H1 (cell line): ENCODE measurements at regions not wholly inside any gene's neighbourhood (a gene's known extent, or its start where the extent isn't known, plus 50 kb on each side); places are given as distances from the start of the nearest gene placed in this dataset.

ENCODE experiments used
- CTCF ChIA-PET: fragments of 300-600 bp; sonication (Branson Sonifier 250); formaldehyde crosslinking; loops from one replicate; lab custom pipeline; 2021; ENCODE audit not compliant: partially characterized antibody; lab: Charles Lee
- POLR2A ChIA-PET: fragments of 300-600 bp; sonication (Branson Sonifier 250); formaldehyde crosslinking; loops from one replicate; lab custom pipeline; 2021; ENCODE audit warnings: inconsistent platforms; ENCODE audit not compliant: partially characterized antibody; lab: Charles Lee
- DNase-seq, 2 experiments: peaks; one replicate each; pipeline versions ENCODE4 v3.0.0 to v3.0.0-alpha.2; 2010 to 2022; ENCODE audit warnings: low spot score in 2 of 2, low read depth in 1 of 2, mixed read lengths in 1 of 2
- FAIRE-seq: peaks from 2 replicates; lab custom pipeline; 2011; peaks lifted over from hg19 to GRCh38; lab: Jason Lieb, UNC
- H2AFZ ChIP-seq: 2 replicates; pipeline ENCODE4 v1.8.1; 2012; ENCODE audit warnings: low read length, inconsistent platforms
- H2AK5ac ChIP-seq: 2 replicates; pipeline ENCODE4 v1.6.1; 2013; ENCODE audit warnings: low read depth, low read length
- H2BK120ac ChIP-seq: replicated peaks from 2 replicates; pipeline ENCODE3; 2013; ENCODE audit warnings: low read depth, low read length, inconsistent platforms
- H2BK12ac ChIP-seq: 2 replicates; pipeline ENCODE4 v1.6.1; 2013; ENCODE audit warnings: low read depth, low read length
- H2BK15ac ChIP-seq: 2 replicates; pipeline ENCODE4 v1.6.1; 2013; ENCODE audit warnings: low read length
- H2BK20ac ChIP-seq: 2 replicates; pipeline ENCODE4 v1.6.1; 2013; ENCODE audit warnings: low read length
- H2BK5ac ChIP-seq: 2 replicates; pipeline ENCODE4 v1.6.1; 2013; ENCODE audit warnings: low read depth, low read length
- H3K14ac ChIP-seq: 2 replicates; pipeline ENCODE4 v1.6.1; 2013; ENCODE audit warnings: inconsistent platforms; ENCODE audit not compliant: insufficient read length
- H3K18ac ChIP-seq: 2 replicates; pipeline ENCODE4 v1.6.1; 2013; ENCODE audit warnings: low read length; ENCODE audit errors: extremely low read depth
- H3K23ac ChIP-seq: 2 replicates; pipeline ENCODE4 v1.6.1; 2013; ENCODE audit warnings: inconsistent platforms; ENCODE audit not compliant: insufficient read length
- H3K23me2 ChIP-seq: 2 replicates; pipeline ENCODE4 v1.6.1; 2013; ENCODE audit warnings: low read depth, low read length
- H3K27ac ChIP-seq: 2 replicates; pipeline ENCODE4 v1.6.1; 2011; ENCODE audit warnings: low read depth, low read length, inconsistent platforms
- H3K27me3 ChIP-seq, 4 experiments: replicated peaks in 1 of 4; 1 replicate in 1 of 4; 2 replicates in 3 of 4; pipeline versions ENCODE4 v1.6.1 to v1.8.1; 2011 to 2013; ENCODE audit warnings: low read length in 3 of 4, mild to moderate bottlenecking in 3 of 4, inconsistent platforms in 2 of 4, mixed read lengths in 2 of 4, moderate library complexity in 1 of 4; ENCODE audit not compliant: control insufficient read depth in 3 of 4, insufficient read depth in 3 of 4; ENCODE audit errors: extremely low read depth in 1 of 4
- H3K36me3 ChIP-seq, 4 experiments: 2 replicates each; pipeline versions ENCODE4 v1.6.1 to v1.8.1; 2011 to 2013; ENCODE audit warnings: mild to moderate bottlenecking in 4 of 4, low read length in 3 of 4, moderate library complexity in 2 of 4, control low read depth in 1 of 4, inconsistent platforms in 1 of 4; ENCODE audit not compliant: insufficient read depth in 4 of 4, control insufficient read depth in 2 of 4
- H3K4ac ChIP-seq: replicated peaks from 2 replicates; pipeline ENCODE3; 2013; ENCODE audit warnings: low read length, low read depth, mixed read lengths, inconsistent platforms; ENCODE audit not compliant: insufficient read length
- H3K4me1 ChIP-seq, 4 experiments: replicated peaks in 1 of 4; 1 replicate in 1 of 4; 2 replicates in 3 of 4; pipeline versions ENCODE4 v1.6.1 to v1.8.1; 2011 to 2013; ENCODE audit warnings: low read length in 3 of 4, inconsistent platforms in 2 of 4, mixed read lengths in 1 of 4; ENCODE audit not compliant: insufficient read depth in 4 of 4, control insufficient read depth in 3 of 4
- H3K4me2 ChIP-seq, 2 experiments: 2 replicates each; pipeline versions ENCODE4 v1.6.1 to v1.8.1; 2011 to 2013; ENCODE audit warnings: low read depth in 2 of 2, low read length in 2 of 2, control low read depth in 1 of 2, inconsistent platforms in 1 of 2, mild to moderate bottlenecking in 1 of 2; ENCODE audit not compliant: insufficient read depth in 1 of 2
- H3K4me3 ChIP-seq, 4 experiments: fragments of 200-600, 300-600 bp in 1 of 4; sonication (generic), shearing (Covaris generic), sonication (Bioruptor Twin) in 1 of 4; 2 replicates each; pipeline versions ENCODE4 v1.5.1 to v1.8.1; 2011 to 2016; ENCODE audit warnings: low read length in 4 of 4, low read depth in 3 of 4, control low read depth in 2 of 4, inconsistent platforms in 2 of 4, mild to moderate bottlenecking in 2 of 4, mixed read lengths in 1 of 4, moderate library complexity in 1 of 4; ENCODE audit not compliant: insufficient read depth in 2 of 4; ENCODE audit errors: extremely low read depth in 1 of 4
- H3K56ac ChIP-seq: replicated peaks from 2 replicates; pipeline ENCODE3; 2013; ENCODE audit warnings: low read depth, mild to moderate bottlenecking, mixed read lengths, low read length, inconsistent platforms; ENCODE audit not compliant: insufficient read length
- H3K79me1 ChIP-seq: 2 replicates; pipeline ENCODE4 v1.6.1; 2013; ENCODE audit warnings: low read depth, low read length, control low read depth
- H3K79me2 ChIP-seq, 2 experiments: 2 replicates each; pipeline versions ENCODE4 v1.6.1 to v1.8.1; 2012 to 2013; ENCODE audit warnings: low read length in 2 of 2, mild to moderate bottlenecking in 2 of 2, inconsistent platforms in 1 of 2; ENCODE audit not compliant: insufficient read depth in 2 of 2, control insufficient read depth in 1 of 2
- H3K9ac ChIP-seq, 4 experiments: replicated peaks in 1 of 4; 1 replicate in 1 of 4; 2 replicates in 3 of 4; pipeline versions ENCODE4 v1.6.1 to v1.8.1; 2011 to 2013; ENCODE audit warnings: low read depth in 3 of 4, low read length in 3 of 4, control low read depth in 2 of 4, mild to moderate bottlenecking in 2 of 4, moderate library complexity in 2 of 4, inconsistent platforms in 1 of 4; ENCODE audit errors: extremely low read depth in 1 of 4
- H3K9me3 ChIP-seq, 2 experiments: 2 replicates each; pipeline versions ENCODE4 v1.6.1 to v1.8.1; 2012 to 2013; ENCODE audit warnings: mild to moderate bottlenecking in 2 of 2, moderate library complexity in 2 of 2, control low read depth in 1 of 2, inconsistent platforms in 1 of 2, low read depth in 1 of 2, low read length in 1 of 2, mixed read lengths in 1 of 2; ENCODE audit not compliant: insufficient read depth in 2 of 2
- H4K20me1 ChIP-seq, 2 experiments: replicated peaks in 1 of 2; 2 replicates each; pipeline versions ENCODE3 to v1.8.1; 2011 to 2013; ENCODE audit warnings: inconsistent platforms in 2 of 2, low read length in 2 of 2, mild to moderate bottlenecking in 1 of 2; ENCODE audit not compliant: insufficient read depth in 2 of 2, control insufficient read depth in 1 of 2
- H4K5ac ChIP-seq: 2 replicates; pipeline ENCODE4 v1.6.1; 2013; ENCODE audit warnings: low read length, low read depth, mixed read lengths, inconsistent platforms; ENCODE audit not compliant: insufficient read length
- H4K8ac ChIP-seq: 2 replicates; pipeline ENCODE4 v1.8.0; 2013; ENCODE audit warnings: mild to moderate bottlenecking, moderate library complexity, low read length, inconsistent platforms; ENCODE audit not compliant: insufficient read depth; ENCODE audit errors: extremely low read depth
- H4K91ac ChIP-seq: replicated peaks from 2 replicates; pipeline ENCODE3; 2013; ENCODE audit warnings: low read length, mixed read lengths, inconsistent platforms; ENCODE audit not compliant: insufficient read length
- CBX8 ChIP-seq: fragments of 300-800, 300-1000 bp; sonication (generic); IDR thresholded peaks from 2 replicates; pipeline ENCODE4 v1.7.1; 2016; ENCODE audit warnings: low read depth, low read length, borderline replicate concordance
- CEBPB ChIP-seq: IDR thresholded peaks from 2 replicates; pipeline ENCODE4 v1.6.1; 2012; ENCODE audit warnings: low read depth, low read length
- HDAC6 ChIP-seq: IDR thresholded peaks from one replicate; pipeline ENCODE4 v1.7.1; 2012; ENCODE audit warnings: low read depth, mild to moderate bottlenecking, inconsistent platforms, low read length, moderate library complexity
- KDM1A ChIP-seq: fragments of 200-600, 300-600 bp; sonication (generic); IDR thresholded peaks from 2 replicates; pipeline ENCODE4 v1.7.1; 2016; ENCODE audit warnings: mild to moderate bottlenecking, low read length, borderline replicate concordance
- MAX ChIP-seq: IDR thresholded peaks from 2 replicates; pipeline ENCODE4 v1.6.1; 2012; ENCODE audit warnings: inconsistent platforms
- SIX5 ChIP-seq: IDR thresholded peaks from 2 replicates; pipeline ENCODE4 v1.6.1; 2011; ENCODE audit warnings: mild to moderate bottlenecking, low read depth, low read length
- SP4 ChIP-seq: IDR thresholded peaks from 2 replicates; pipeline ENCODE4 v1.6.1; 2012; ENCODE audit warnings: low read length, inconsistent platforms
- SRF ChIP-seq: IDR thresholded peaks from 2 replicates; pipeline ENCODE4 v1.6.1; 2011; ENCODE audit warnings: mild to moderate bottlenecking, low read depth, low read length, moderate library complexity
- TAF7 ChIP-seq: optimal IDR thresholded peaks from 2 replicates; pipeline ENCODE3; 2011; ENCODE audit warnings: low read depth, mild to moderate bottlenecking, inconsistent platforms, low read length, moderate library complexity, borderline replicate concordance
- TBP ChIP-seq: IDR thresholded peaks from 2 replicates; pipeline ENCODE4 v1.6.1; 2011; ENCODE audit warnings: low read depth, low read length, improper control_type of control experiment
- ZNF274 ChIP-seq: IDR thresholded peaks from 2 replicates; pipeline ENCODE4 v1.7.0; 2012; ENCODE audit warnings: low read length, borderline replicate concordance; ENCODE audit errors: extremely low read depth
- WGBS, 2 experiments: shearing (Covaris generic) in 1 of 2; methylation state at CpG; one replicate each; pipeline versions ENCODE4 v1.1.6 to v1.1.7; 2013 to 2015; ENCODE audit warnings: low lambda C conversion rate in 2 of 2, mixed read lengths in 2 of 2, inconsistent platforms in 1 of 2, low coverage in 1 of 2, missing lambda C conversion rate in 1 of 2; ENCODE audit not compliant: insufficient replicate concordance in 2 of 2, insufficient coverage in 1 of 2, insufficient read length in 1 of 2; ENCODE audit errors: extremely low coverage in 1 of 2, missing lambda C conversion rate in 1 of 2; 5-methylcytosine and 5-hydroxymethylcytosine counted together

DNA sequence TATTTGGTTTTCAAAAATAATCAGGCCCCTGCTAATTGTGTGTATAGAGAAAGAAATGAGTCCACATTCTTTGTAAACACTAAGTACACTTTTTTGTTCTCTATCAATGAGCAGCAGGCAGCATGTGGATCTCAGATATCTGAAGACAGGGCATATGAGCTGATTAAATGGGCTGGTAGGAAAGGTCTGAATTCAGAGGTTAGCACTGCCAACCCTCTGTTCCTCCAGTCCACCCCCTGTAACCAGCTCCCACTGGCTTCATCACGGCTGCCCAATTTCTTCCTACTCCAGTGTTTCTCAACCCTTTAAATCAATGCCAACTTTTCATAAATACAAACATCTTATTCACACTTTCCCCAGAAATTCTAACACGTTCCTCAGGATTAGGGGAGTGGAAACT, 128.5 kb downstream of the TPBG start:
- Histone ChIP-seq H3K23ac (no peak overlapping the region), H3K4me3 (no peak overlapping the region), H3K27me3 (no peaks in the 10 kb centered on the region), H3K27ac (no peak overlapping the region), H4K5ac (no peak overlapping the region), H3K79me1 (no peaks in the 10 kb centered on the region), H3K79me2 (no peaks in the 10 kb centered on the region), H3K14ac (no peak overlapping the region), H2BK120ac (no peak overlapping the region), H2BK5ac (no peak overlapping the region), H3K4me2 (no peak overlapping the region), H2AK5ac (no peak overlapping the region), H4K8ac (no peak overlapping the region), H2BK12ac (no peak overlapping the region), H2BK20ac (no peak overlapping the region), H4K20me1 (no peaks in the 10 kb centered on the region), H2BK15ac (no peak overlapping the region), H3K23me2 (no peaks in the 10 kb centered on the region), H3K4ac (no peak overlapping the region), H3K18ac (no peak overlapping the region), H2AFZ (no peak overlapping the region), H3K9ac (no peak overlapping the region), H3K56ac (no peak overlapping the region), H4K91ac (no peak overlapping the region), H3K9me3 (peaks cover 6 to 20% of the 10 kb centered on the region in 2 experiments; a peak in 3 of 4 replicates), H3K36me3 (no peaks in the 10 kb centered on the region), H3K4me1 (peaks cover 0 to 4% (median 1%) of the 10 kb centered on the region in 4 experiments; a peak in 2 of 7 replicates)
- 77% methylated on average over 2 of the region's 2 CpGs; no CpG with 5 or more reads in 1 of the 2 experiments for WGBS, 2 experiments
- POLR2A ChIA-PET: interaction anchor here (0.5 kb wide), 1 partner anchor 126 kb away, joined by 3 read pairs; no protein-coding TSS in a partner anchor
- DNase-seq: no peak
- FAIRE-seq: no peak
- TF ChIP-seq MAX: no peak
- TF ChIP-seq TBP: no peak
- no peak for TF ChIP-seq ZNF274
- no peak for TF ChIP-seq TAF7
- no peak for TF ChIP-seq HDAC6
- TF ChIP-seq SP4: no peak
- TF ChIP-seq CEBPB: no peak
- no peak for TF ChIP-seq KDM1A
- no peak for TF ChIP-seq CBX8
- TF ChIP-seq SIX5: no peak
- TF ChIP-seq SRF: no peak
- CTCF ChIA-PET: interaction anchor here (1.0 to 1.1 kb wide), 2 partner anchors 124 to 222 kb away, joined by 3 read pairs; no protein-coding TSS in a partner anchor
